Tibial nerve (tissue), 4 donors: ENCODE measurements at regions not wholly inside any gene's neighbourhood (a gene's known extent, or its start where the extent isn't known, plus 50 kb on each side); places are given as distances from the start of the nearest gene placed in this dataset.

Experiments used
- CTCF ChIP-seq, 5 experiments: fragments of 200-600 bp in 3 of 5; fragments of 450-650 bp in 2 of 5; sonication (generic) in 3 of 5; IDR thresholded peaks; one replicate each; pipeline ENCODE4 v1.5.1; 2016 to 2019; ENCODE audit warnings: antibody characterized with exemption in 5 of 5, mild to moderate bottlenecking in 3 of 5, moderate library complexity in 2 of 5
- EP300 ChIP-seq, 2 donors: sonication (generic); formaldehyde crosslinking; IDR thresholded peaks; one replicate each; pipeline ENCODE4 v1.6.1; 2017; ENCODE audit warnings: antibody characterized with exemption in 2 of 2, mild to moderate bottlenecking in 1 of 2
- POLR2A ChIP-seq, 2 donors: fragments of 450-650 bp; IDR thresholded peaks; one replicate each; pipeline ENCODE4 v1.6.1; 2017; ENCODE audit warnings: antibody characterized with exemption in 2 of 2, mild to moderate bottlenecking in 2 of 2, moderate library complexity in 2 of 2

- TF ChIP-seq CTCF (IDR thresholded peaks at IDR 0.05) (no peak), POLR2A (IDR thresholded peaks at IDR 0.05) (no peak), EP300 (IDR thresholded peaks at IDR 0.05) (no peak)
Observed at GRCh38 chr12:13425766-13426165, 229.2 kb downstream of the EMP1 start.
